GM18909 (cell line): ENCODE measurements at regions not wholly inside any gene's neighbourhood (a gene's known extent, or its start where the extent isn't known, plus 50 kb on each side); places are given as distances from the start of the nearest gene placed in this dataset.
A peak's percentile ranks its signal among the peaks of the same experiment; 100 is the strongest.

Experiments used
- ATAC-seq: cut with Tn5 transposase; IDR thresholded peaks from one replicate; pipeline ENCODE4 v1.9.1; 2021; ENCODE audit warnings: mild to moderate bottlenecking; ENCODE audit not compliant: unreplicated experiment, poor library complexity

GRCh38 chr4:11605597-11605996 is 176.9 kb upstream of the HS3ST1 start:
- ATAC-seq: no peak

GRCh38 chr4:11604821-11605220 is 176.1 kb upstream of the HS3ST1 start:
- no peak for ATAC-seq

- no peak for ATAC-seq
These were observed 175.0 kb upstream of the HS3ST1 start for GRCh38 chr4:11603591-11604194.

- no peak for ATAC-seq
These were observed 174.1 kb upstream of the HS3ST1 start for GRCh38 chr4:11602606-11603340.

GRCh38 chr4:11599064-11599463 is 170.4 kb upstream of the HS3ST1 start:
- no peak for ATAC-seq

GRCh38 chr4:11598591-11598990 is 169.9 kb upstream of the HS3ST1 start:
- ATAC-seq: no peak

- ATAC-seq: no peak
These were observed 168.8 kb upstream of the HS3ST1 start for GRCh38 chr4:11597506-11597905.

- ATAC-seq: no peak
These were observed 168.3 kb upstream of the HS3ST1 start for GRCh38 chr4:11596989-11597388.

GRCh38 chr4:11593576-11594116 is 165.0 kb upstream of the HS3ST1 start:
- ATAC-seq: no peak

- no peak for ATAC-seq
These were observed 163.6 kb upstream of the HS3ST1 start for GRCh38 chr4:11592276-11592675.

- ATAC-seq: no peak
These were observed 161.4 kb upstream of the HS3ST1 start for GRCh38 chr4:11590132-11590531.

- no peak for ATAC-seq
These were observed 161.0 kb upstream of the HS3ST1 start for GRCh38 chr4:11589676-11590075.

- no peak for ATAC-seq
These were observed 159.1 kb upstream of the HS3ST1 start for GRCh38 chr4:11587797-11588196.

GRCh38 chr4:11585506-11585905 is 156.8 kb upstream of the HS3ST1 start:
- no peak for ATAC-seq

GRCh38 chr4:11568511-11568910 is 139.8 kb upstream of the HS3ST1 start:
- no peak for ATAC-seq

GRCh38 chr4:11566444-11567022 is 137.8 kb upstream of the HS3ST1 start:
- ATAC-seq: peak; percentile 86

GRCh38 chr4:11565899-11566298 is 137.2 kb upstream of the HS3ST1 start:
- ATAC-seq: peak; percentile 69

- no peak for ATAC-seq
These were observed 136.5 kb upstream of the HS3ST1 start for GRCh38 chr4:11565213-11565612.

- ATAC-seq: no peak
These were observed 135.3 kb upstream of the HS3ST1 start for GRCh38 chr4:11564021-11564420.

GRCh38 chr4:11549525-11549924 is 120.8 kb upstream of the HS3ST1 start:
- no peak for ATAC-seq

GRCh38 chr4:11548597-11549082 is 119.9 kb upstream of the HS3ST1 start:
- ATAC-seq: peak; percentile 98
